T-helper 1 cell treated with Interleukin-12 subunit alpha and Interleukin-12 subunit beta and Interleukin-4 antibody, amounts not matched to agents 30 μg/mL and 1 μg/mL, for 36 hours (primary cell): ENCODE measurements at regions not wholly inside any gene's neighbourhood (a gene's known extent, or its start where the extent isn't known, plus 50 kb on each side); places are given as distances from the start of the nearest gene placed in this dataset.

ENCODE experiments used
- H3K27ac Mint-ChIP-seq: one replicate; pipeline ENCODE4 v1.8.0; 2021; ENCODE audit warnings: mild to moderate bottlenecking, mixed read lengths
- H3K27me3 Mint-ChIP-seq: one replicate; pipeline ENCODE4 v1.8.0; 2021; ENCODE audit warnings: low read depth, mixed read lengths
- H3K36me3 Mint-ChIP-seq: one replicate; pipeline ENCODE4 v1.8.0; 2021; ENCODE audit warnings: low read depth, mixed read lengths
- H3K4me1 Mint-ChIP-seq: one replicate; pipeline ENCODE4 v1.8.0; 2021; ENCODE audit warnings: low read depth, mixed read lengths
- H3K4me3 Mint-ChIP-seq: one replicate; pipeline ENCODE4 v1.8.0; 2021; ENCODE audit warnings: mild to moderate bottlenecking, moderate library complexity, mixed read lengths
- H3K9me3 Mint-ChIP-seq: one replicate; pipeline ENCODE4 v1.8.0; 2021; ENCODE audit warnings: mixed read lengths

- Mint-ChIP-seq H3K27me3 (peaks cover 27% of the 10 kb centered on the region), H3K9me3 (no peaks in the 10 kb centered on the region), H3K4me3 (no peak overlapping the region), H3K27ac (no peak overlapping the region), H3K36me3 (no peaks in the 10 kb centered on the region), H3K4me1 (no peaks in the 10 kb centered on the region)
Observed at GRCh38 chr6:3551716-3552511, 95.1 kb upstream of the SLC22A23 start.

DNA sequence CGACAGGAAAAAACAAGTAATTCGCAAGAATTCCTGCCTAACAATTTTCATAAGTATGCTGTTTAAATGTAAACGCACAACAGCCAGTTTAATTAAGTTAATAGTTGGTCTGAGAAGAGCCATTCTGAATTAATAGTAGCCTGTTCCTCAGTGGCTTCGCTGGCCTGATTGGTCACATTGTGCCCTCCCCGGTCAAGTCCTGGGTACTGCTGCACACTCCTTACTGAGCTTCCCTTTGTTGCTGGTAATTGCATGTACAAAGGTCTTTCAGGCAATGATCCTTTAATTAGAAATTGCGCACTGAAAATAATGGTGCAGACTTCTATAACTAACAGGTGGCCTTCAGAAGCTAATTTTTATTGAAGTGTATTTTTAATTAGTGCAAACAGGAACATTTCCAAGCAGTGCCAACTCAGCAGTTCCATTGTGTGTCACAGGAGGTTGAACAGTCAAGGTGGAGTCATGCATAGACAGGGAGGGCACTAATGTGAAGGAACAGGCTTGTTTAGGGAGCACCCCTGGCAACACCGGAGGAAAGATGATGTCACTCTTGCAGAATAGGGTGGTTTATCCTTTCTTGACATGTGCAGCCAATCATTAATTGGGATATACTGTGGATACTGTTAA lies 92.6 kb upstream of the SLC22A23 start:
- Mint-ChIP-seq H3K4me1 (no peaks in the 10 kb centered on the region), H3K36me3 (no peaks in the 10 kb centered on the region), H3K27ac (no peak overlapping the region), H3K27me3 (peaks cover 28% of the 10 kb centered on the region), H3K4me3 (no peak overlapping the region), H3K9me3 (no peaks in the 10 kb centered on the region)

GRCh38 chr6:3546121-3546520 lies 89.3 kb upstream of the SLC22A23 start:
- Mint-ChIP-seq H3K4me1 (no peaks in the 10 kb centered on the region), H3K27ac (no peak overlapping the region), H3K9me3 (no peaks in the 10 kb centered on the region), H3K27me3 (peaks cover 24% of the 10 kb centered on the region), H3K4me3 (no peak overlapping the region), H3K36me3 (no peaks in the 10 kb centered on the region)

DNA sequence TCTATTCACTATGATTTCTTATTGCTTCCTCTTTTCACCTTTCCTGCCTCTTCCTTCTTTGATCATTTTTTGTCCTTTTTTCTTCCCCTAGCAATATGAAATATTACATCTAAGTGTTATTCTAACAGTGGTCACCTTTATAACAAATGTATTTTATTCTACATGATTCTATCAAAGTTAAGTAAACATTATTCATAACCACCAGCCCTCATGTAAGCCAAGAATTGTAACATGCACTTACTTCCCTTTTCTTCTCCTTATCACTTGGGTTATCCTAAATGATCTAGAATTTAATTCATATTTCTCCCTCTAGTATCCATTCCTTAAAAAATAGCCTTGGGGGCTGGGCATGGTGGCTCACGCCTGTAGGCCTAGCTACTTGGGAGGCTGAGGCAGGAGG lies 88.3 kb upstream of the SLC22A23 start:
- H3K27me3 Mint-ChIP-seq: peaks cover 16% of the 10 kb centered on the region
- H3K27ac Mint-ChIP-seq: no peak overlapping the region
- no peaks in the 10 kb centered on the region for H3K4me1 Mint-ChIP-seq
- H3K9me3 Mint-ChIP-seq: no peaks in the 10 kb centered on the region
- no peaks in the 10 kb centered on the region for H3K36me3 Mint-ChIP-seq
- H3K4me3 Mint-ChIP-seq: no peak overlapping the region

DNA sequence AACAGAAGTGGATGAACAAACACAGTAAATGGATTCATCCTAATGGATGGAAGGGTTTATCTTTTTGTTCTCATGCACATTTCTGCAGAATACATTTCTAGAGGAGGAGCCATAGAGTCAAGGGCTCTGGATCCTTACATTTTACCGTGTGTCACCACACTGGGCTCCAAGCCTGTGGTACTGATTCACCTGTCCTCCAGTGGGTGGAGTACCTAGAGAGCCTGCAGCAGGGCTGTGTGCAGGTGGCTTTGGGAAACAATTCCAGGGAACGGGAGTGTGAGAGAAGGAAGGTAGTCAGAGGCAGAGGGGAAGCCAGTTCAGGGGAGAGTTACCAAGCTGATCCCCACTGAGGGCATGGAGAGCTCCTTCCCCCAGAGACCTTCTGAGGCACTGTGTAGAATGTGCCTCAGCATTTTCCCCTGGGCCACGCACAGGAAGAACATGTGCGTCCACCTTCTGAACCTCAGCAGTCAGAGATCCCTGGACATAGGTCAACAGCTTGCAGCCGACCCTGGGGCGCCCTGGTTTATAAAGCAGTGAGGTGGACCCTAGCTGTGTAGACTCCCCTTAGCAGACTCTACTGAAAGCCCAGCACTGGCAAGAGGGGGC lies 85.3 kb upstream of the SLC22A23 start:
- Mint-ChIP-seq H3K36me3 (no peaks in the 10 kb centered on the region), H3K27me3 (peaks cover 9% of the 10 kb centered on the region), H3K9me3 (no peaks in the 10 kb centered on the region), H3K4me1 (no peaks in the 10 kb centered on the region), H3K4me3 (no peak overlapping the region), H3K27ac (no peak overlapping the region)

GRCh38 chr6:3541006-3541585 lies 84.2 kb upstream of the SLC22A23 start:
- H3K4me3 Mint-ChIP-seq: no peak overlapping the region
- H3K9me3 Mint-ChIP-seq: no peaks in the 10 kb centered on the region
- H3K4me1 Mint-ChIP-seq: no peaks in the 10 kb centered on the region
- H3K36me3 Mint-ChIP-seq: no peaks in the 10 kb centered on the region
- peaks cover 9% of the 10 kb centered on the region for H3K27me3 Mint-ChIP-seq
- H3K27ac Mint-ChIP-seq: no peak overlapping the region

DNA sequence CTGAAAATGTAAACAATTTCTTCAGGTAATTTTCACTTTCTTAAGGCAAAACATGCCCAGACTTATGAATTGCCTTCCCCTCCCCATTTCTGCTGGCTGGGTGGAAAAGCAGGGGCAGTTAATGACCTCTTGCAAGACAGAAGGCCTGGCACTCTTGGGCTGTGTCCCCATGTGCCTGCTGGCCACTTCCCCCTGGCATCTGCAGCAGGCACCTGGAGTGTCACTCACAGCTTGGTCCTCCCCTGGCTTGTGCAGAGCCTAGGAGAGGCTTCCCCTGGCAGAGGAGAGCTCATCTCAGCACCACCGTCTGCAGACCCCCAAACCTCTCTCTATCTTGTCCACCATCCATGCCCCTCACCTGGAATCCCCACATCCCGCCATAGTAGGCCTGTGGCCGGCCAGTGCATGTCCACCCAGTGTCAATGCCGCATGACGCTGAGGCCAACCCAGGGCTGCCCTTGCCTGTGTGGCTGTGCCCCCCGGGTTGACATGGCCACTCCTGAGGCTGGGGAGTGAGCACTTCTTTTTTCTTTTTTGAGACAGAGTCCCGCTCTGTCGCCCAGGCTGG lies 83.5 kb upstream of the SLC22A23 start:
- Mint-ChIP-seq H3K27ac (no peak overlapping the region), H3K27me3 (peaks cover 12% of the 10 kb centered on the region), H3K36me3 (no peaks in the 10 kb centered on the region), H3K4me1 (no peaks in the 10 kb centered on the region), H3K9me3 (no peaks in the 10 kb centered on the region), H3K4me3 (no peak overlapping the region)

- no peaks in the 10 kb centered on the region for H3K36me3 Mint-ChIP-seq
- H3K4me3 Mint-ChIP-seq: no peak overlapping the region
- H3K4me1 Mint-ChIP-seq: no peaks in the 10 kb centered on the region
- H3K27ac Mint-ChIP-seq: no peak overlapping the region
- peaks cover 5% of the 10 kb centered on the region for H3K27me3 Mint-ChIP-seq
- no peaks in the 10 kb centered on the region for H3K9me3 Mint-ChIP-seq
Observed at GRCh38 chr6:3538536-3538935, 81.7 kb upstream of the SLC22A23 start.

GRCh38 chr6:3536901-3537300 lies 80.1 kb upstream of the SLC22A23 start:
- H3K4me1 Mint-ChIP-seq: no peaks in the 10 kb centered on the region
- H3K4me3 Mint-ChIP-seq: no peak overlapping the region
- H3K9me3 Mint-ChIP-seq: no peaks in the 10 kb centered on the region
- peaks cover 3% of the 10 kb centered on the region for H3K27me3 Mint-ChIP-seq
- no peaks in the 10 kb centered on the region for H3K36me3 Mint-ChIP-seq
- no peak overlapping the region for H3K27ac Mint-ChIP-seq

DNA sequence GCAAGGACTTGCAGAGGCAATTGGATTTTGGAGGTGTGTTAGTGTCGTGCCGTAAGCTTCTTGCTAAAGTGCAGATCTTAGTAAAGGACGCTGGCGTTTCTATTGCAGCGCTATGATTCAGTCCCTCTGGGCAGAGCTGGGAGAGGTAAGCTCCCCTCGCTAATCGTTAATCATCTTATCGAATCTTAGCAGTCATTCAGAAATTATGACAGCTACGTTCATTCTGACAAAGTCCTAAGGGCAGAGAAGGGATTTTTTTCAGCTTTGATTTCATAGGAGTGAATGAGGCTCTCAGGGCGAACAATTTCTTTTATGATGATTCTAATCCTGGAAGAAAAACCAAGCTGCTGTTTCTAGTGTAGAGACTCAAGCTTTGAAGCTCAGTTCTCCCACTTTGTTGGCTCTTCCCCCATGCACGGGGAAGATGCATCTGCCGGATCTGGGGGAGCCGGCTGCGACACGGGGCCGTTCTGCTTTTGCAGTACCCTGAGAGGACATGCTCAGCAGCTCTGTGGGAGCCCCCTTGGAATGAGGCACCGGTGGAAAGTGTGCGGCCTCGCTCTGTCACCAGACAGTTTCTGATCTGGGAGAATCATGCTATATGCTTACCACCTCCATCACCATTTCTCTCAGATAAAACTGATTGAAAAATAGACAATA lies 79.1 kb upstream of the SLC22A23 start:
- Mint-ChIP-seq H3K27me3 (peaks cover 3% of the 10 kb centered on the region), H3K9me3 (no peaks in the 10 kb centered on the region), H3K4me3 (no peak overlapping the region), H3K27ac (no peak overlapping the region), H3K4me1 (no peaks in the 10 kb centered on the region), H3K36me3 (no peaks in the 10 kb centered on the region)

DNA sequence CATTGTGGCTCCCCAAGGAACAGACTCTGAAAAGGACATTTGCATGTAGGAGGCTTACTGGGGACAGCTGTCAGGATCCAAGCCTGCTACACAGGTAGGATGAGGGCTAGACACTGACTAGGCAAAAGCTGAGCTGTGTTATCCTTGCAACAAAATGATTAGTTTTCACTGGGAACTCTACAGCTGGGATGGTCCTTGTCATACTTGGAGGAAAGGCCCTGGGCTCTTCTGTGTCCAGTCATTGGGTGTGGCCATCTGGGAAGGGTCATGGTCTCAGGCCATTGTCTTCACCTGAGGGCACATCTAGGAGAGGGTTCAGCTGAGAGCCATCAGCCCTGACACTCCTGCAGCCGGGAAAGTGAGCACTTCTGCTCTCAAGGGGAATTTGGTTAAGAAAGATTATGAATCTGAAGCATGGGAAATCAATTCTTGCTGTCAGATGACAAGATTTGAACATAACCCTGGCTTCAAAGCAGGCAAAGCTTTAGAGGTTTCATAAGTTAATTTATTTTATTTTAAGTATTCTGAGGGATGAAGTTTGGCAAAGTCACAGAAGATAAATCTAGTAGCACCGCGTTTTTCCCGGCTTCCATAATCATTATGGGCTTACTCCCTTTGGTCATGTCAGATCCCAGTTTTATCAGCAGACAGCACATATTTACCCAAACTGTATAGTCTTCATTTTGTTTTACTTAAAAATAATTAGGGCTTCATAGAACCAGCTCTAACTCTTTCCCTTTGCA lies 78.4 kb upstream of the SLC22A23 start:
- Mint-ChIP-seq H3K36me3 (no peaks in the 10 kb centered on the region), H3K9me3 (no peaks in the 10 kb centered on the region), H3K4me3 (no peak overlapping the region), H3K27me3 (peaks cover 3% of the 10 kb centered on the region), H3K27ac (no peak overlapping the region), H3K4me1 (no peaks in the 10 kb centered on the region)

DNA sequence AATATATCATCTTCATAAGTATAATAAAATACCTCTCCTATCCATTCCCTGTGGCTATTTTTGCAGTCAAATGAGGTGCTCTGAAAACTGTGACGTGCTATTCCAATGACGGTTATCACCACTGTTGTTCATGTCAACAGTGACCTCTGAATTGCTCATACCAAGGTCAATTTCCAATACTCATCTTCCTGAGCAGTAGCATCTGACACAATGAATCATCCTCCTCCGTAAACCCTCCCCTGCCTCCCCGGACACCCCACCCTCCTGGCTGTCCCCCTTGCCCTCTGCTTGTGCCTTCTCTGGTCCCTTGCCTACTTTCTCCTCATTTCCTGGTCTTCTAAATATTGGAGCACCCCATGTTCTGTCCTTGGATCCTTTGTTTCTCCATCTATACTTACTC lies 77.7 kb upstream of the SLC22A23 start:
- H3K36me3 Mint-ChIP-seq: no peaks in the 10 kb centered on the region
- no peak overlapping the region for H3K4me3 Mint-ChIP-seq
- H3K4me1 Mint-ChIP-seq: no peaks in the 10 kb centered on the region
- H3K9me3 Mint-ChIP-seq: no peaks in the 10 kb centered on the region
- peaks cover 3% of the 10 kb centered on the region for H3K27me3 Mint-ChIP-seq
- no peak overlapping the region for H3K27ac Mint-ChIP-seq

- H3K36me3 Mint-ChIP-seq: no peaks in the 10 kb centered on the region
- H3K4me3 Mint-ChIP-seq: no peak overlapping the region
- H3K9me3 Mint-ChIP-seq: no peaks in the 10 kb centered on the region
- peaks cover 3% of the 10 kb centered on the region for H3K27me3 Mint-ChIP-seq
- H3K27ac Mint-ChIP-seq: no peak overlapping the region
- H3K4me1 Mint-ChIP-seq: no peaks in the 10 kb centered on the region
Observed at GRCh38 chr6:3533981-3534380, 77.1 kb upstream of the SLC22A23 start.
